ENCODE measurements at regions not wholly inside any gene's neighbourhood (a gene's known extent, or its start where the extent isn't known, plus 50 kb on each side); places are given as distances from the start of the nearest gene placed in this dataset.

- no peak for TF ChIP-seq CTCF (IDR thresholded peaks at IDR 0.05; ENCODE audit: low read depth, low read length)
- no peak for TF ChIP-seq POLR2A (IDR thresholded peaks at IDR 0.05; ENCODE audit: extremely low read depth, insufficient read length)
These were observed 254.4 kb upstream of the CNTNAP2 start for GRCh38 chr7:145862212-145862611.

Data from NB4 (cell line).